Esophagus squamous epithelium (tissue), 4 donors: ENCODE measurements at regions not wholly inside any gene's neighbourhood (a gene's known extent, or its start where the extent isn't known, plus 50 kb on each side); places are given as distances from the start of the nearest gene placed in this dataset.

ENCODE experiments used
- POLR2A ChIP-seq, 4 donors: fragments of 450-650 bp; IDR thresholded peaks; one replicate each; pipeline ENCODE4 v1.6.1; 2017; ENCODE audit warnings: antibody characterized with exemption in 4 of 4, mild to moderate bottlenecking in 4 of 4, moderate library complexity in 3 of 4
- TF ChIP-seq, protein P1 (sequence below), 6 experiments: fragments of 450-650 bp in 4 of 6; fragments of 200-600 bp in 2 of 6; sonication (generic) in 2 of 6; IDR thresholded peaks; one replicate each; pipeline ENCODE4 v1.5.1; 2016 to 2019; ENCODE audit warnings: antibody characterized with exemption in 6 of 6, mild to moderate bottlenecking in 4 of 6, moderate library complexity in 4 of 6

DNA sequence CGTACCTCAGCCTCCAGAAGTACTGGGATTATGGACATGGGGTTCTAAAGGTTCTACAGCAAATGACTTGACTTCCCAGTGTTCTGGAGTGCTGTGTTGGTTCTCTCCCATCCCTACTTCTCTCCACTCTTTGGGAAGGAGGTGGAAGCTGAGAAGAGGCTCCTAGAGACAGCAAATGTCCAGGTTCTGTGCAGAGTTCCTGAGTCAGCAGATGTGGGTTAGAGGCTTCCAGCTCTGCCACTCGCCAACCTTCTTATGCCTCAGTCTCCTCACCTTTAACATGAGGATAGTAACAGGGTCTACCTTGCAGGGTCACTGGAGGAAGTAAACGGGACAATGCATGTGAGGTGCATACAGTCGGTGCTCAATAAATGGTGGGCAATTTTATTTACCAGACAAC lies 80.5 kb upstream of the VSTM2B start:
- no peak for TF ChIP-seq POLR2A (IDR thresholded peaks at IDR 0.05)
- TF ChIP-seq, protein P1, sequence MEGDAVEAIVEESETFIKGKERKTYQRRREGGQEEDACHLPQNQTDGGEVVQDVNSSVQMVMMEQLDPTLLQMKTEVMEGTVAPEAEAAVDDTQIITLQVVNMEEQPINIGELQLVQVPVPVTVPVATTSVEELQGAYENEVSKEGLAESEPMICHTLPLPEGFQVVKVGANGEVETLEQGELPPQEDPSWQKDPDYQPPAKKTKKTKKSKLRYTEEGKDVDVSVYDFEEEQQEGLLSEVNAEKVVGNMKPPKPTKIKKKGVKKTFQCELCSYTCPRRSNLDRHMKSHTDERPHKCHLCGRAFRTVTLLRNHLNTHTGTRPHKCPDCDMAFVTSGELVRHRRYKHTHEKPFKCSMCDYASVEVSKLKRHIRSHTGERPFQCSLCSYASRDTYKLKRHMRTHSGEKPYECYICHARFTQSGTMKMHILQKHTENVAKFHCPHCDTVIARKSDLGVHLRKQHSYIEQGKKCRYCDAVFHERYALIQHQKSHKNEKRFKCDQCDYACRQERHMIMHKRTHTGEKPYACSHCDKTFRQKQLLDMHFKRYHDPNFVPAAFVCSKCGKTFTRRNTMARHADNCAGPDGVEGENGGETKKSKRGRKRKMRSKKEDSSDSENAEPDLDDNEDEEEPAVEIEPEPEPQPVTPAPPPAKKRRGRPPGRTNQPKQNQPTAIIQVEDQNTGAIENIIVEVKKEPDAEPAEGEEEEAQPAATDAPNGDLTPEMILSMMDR (IDR thresholded peaks at IDR 0.05): no peak
